ENCODE measurements at regions not wholly inside any gene's neighbourhood (a gene's known extent, or its start where the extent isn't known, plus 50 kb on each side); places are given as distances from the start of the nearest gene placed in this dataset.

DNA sequence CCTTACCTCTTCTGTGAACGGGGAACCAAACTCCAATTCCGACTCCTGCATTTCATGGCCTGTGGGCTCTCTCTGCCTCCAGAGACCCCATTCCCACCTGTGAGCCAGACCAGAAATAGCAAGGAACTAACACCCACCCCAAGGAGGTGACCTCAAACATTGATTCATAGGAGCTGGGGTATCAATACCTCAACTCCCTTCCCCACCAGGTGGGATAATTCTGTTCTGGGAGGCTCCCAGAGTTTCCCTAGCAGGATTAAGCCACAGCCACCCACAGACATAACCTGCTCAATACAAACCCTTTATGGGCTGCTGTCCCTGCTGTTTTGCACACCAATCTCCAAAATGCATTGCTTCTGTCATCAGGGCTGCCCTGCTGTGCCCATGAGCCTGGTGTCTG lies 59.6 kb upstream of the FOXF1 start:
- TF ChIP-seq, protein P1, sequence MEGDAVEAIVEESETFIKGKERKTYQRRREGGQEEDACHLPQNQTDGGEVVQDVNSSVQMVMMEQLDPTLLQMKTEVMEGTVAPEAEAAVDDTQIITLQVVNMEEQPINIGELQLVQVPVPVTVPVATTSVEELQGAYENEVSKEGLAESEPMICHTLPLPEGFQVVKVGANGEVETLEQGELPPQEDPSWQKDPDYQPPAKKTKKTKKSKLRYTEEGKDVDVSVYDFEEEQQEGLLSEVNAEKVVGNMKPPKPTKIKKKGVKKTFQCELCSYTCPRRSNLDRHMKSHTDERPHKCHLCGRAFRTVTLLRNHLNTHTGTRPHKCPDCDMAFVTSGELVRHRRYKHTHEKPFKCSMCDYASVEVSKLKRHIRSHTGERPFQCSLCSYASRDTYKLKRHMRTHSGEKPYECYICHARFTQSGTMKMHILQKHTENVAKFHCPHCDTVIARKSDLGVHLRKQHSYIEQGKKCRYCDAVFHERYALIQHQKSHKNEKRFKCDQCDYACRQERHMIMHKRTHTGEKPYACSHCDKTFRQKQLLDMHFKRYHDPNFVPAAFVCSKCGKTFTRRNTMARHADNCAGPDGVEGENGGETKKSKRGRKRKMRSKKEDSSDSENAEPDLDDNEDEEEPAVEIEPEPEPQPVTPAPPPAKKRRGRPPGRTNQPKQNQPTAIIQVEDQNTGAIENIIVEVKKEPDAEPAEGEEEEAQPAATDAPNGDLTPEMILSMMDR (conservative IDR thresholded peaks at IDR 0.05): no peak
- no peak for TF ChIP-seq EZH2 (IDR thresholded peaks at IDR 0.05; ENCODE audit: low read depth)

Measured in PC-9 (cell line).